ENCODE measurements at regions not wholly inside any gene's neighbourhood (a gene's known extent, or its start where the extent isn't known, plus 50 kb on each side); places are given as distances from the start of the nearest gene placed in this dataset.

DNA sequence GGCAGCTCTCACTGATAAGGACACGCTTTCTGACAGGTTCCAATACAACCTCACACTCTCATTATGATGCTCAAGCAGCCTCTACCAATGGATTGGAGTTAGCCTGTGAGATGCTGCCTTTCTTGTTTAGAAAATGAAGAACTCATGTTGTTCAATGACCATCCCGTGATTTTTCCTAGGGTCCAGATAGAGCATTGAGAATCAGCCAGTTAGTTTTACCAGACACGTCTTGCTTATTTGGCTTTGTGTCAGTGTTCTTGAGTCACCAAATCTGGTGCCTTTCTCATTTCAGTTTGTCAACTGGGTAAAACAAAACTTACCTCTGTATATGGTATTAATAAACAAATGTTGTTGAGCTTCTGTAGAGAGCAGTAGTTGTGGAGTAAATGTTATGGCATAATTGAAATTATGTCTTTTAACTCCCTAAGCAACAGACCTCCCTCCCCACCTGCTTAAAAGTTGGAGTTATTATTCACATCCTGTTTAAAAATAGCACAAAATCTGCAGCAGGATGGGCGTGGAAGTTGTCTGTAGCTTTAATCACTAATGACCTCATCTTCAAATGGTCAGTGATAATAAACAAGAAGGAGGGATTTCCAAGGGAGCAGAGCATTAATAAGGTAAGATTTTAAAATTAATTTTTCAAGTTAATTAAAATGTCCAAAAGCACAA is 167.3 kb downstream of the HRH4 start:
- DNase-seq (ENCODE audit: low spot score), result no peak

- no peak for DNase-seq (ENCODE audit: low spot score)
Measured at GRCh38 chr18:24628326-24628725, 167.9 kb downstream of the HRH4 start.

- no peak for DNase-seq (ENCODE audit: low spot score)
Measured at GRCh38 chr18:24629921-24630320, 169.5 kb downstream of the HRH4 start.

GRCh38 chr18:24630346-24630880 is 170.0 kb downstream of the HRH4 start:
- no peak for DNase-seq (ENCODE audit: low spot score)

DNA sequence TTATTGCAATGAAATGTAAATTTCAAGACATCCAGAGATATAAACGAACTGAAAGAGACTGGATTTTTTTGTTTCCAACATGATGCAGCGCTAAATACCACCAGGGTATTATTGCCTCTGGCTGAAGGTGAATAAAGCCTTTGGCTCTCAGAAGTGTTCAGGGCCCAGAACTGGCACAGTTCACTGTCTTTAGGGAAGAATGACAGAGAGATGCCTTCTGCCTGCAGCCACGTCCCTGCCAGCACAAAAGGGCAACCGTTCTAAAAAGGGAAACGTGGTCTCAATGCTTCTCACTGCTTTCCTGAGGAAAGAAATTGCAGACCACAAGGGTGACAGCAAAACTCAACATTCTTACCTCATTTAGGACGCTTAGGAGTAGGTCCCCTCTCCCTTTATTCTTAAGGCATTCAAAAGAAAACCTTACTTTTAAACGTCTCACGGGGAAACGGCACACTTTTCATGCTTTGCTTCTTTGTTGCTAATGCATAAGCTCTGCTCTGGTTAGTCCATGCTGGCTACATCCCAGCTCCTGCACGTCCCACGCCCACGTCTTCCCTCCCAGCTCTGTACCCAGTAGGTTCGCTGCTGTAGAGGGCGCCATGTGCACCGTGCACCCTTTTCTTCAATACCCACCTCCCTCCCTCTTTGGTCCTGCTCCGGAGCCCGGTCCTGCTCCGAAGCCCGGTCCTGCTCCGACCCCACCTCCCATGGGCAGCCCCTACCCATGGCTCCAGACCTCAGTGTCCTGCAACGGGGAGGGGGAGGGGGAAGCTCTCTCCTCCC is 171.0 kb downstream of the HRH4 start:
- DNase-seq (ENCODE audit: low spot score), result no peak

DNA sequence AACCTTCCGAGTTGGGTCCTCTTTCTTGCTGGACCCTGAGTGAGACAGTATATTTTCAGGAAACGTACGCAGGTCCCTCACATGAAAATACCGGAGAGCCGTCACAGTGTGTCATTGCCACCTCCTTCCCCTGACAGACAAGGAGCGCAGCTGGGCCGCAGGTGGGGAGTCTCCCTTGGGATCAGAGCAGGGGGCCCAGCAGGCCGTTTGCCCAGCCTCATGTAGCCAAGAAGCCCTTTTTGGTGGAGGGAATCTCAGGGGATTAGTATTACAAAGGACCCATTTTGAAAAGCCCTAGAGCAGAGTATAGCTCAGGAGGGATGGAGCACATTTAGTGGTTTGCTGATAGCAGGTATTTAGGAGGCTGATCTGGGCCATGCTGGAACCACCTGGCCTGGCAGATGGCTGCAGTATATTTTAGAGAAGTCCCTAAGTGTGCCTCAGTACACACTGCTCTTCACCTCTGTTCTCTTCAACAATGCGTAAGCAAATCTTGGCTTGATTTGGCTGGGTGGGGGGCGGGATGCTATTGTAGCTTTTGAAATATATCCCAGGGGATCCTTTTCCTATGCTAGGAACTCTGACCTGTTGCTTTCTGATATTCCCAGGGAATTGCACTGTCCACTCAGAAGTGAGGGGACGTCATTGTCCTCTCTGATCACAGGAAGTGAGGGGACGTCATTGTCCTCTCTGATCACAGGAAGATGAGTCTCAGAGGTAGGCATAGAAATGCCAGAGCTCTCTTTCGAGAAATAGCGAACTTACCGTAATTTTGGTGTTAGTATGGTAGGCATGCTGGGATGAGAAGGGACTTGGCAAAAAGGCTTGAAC is 171.9 kb downstream of the HRH4 start:
- no peak for DNase-seq (ENCODE audit: low spot score)

GRCh38 chr18:24633121-24633520 is 172.7 kb downstream of the HRH4 start:
- no peak for DNase-seq (ENCODE audit: low spot score)

DNA sequence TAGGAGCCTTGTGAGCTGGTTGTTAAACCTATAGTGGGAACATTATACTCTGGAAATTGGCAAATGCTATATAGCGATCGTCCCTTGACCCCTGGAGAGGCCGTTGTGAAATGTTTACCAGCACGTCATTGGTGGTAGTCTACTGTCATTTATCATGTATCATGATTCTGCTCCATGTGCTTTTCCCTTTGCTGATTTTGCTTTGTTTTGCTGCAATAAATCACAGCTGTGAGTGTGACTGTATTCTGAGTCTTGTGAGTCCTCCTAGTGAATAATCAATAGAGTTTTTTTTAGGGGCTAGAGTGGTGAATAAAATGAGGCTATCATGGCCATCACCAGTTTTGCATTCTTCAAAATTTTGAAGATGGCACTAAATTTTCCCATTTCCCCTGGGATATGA is 189.1 kb downstream of the HRH4 start:
- DNase-seq (ENCODE audit: low spot score), result no peak

- no peak for DNase-seq (ENCODE audit: low spot score)
Measured at GRCh38 chr18:24651434-24651833, 191.0 kb downstream of the HRH4 start.

- DNase-seq (ENCODE audit: low spot score), result no peak
Measured at GRCh38 chr18:24656050-24656449, 195.6 kb downstream of the HRH4 start.

DNA sequence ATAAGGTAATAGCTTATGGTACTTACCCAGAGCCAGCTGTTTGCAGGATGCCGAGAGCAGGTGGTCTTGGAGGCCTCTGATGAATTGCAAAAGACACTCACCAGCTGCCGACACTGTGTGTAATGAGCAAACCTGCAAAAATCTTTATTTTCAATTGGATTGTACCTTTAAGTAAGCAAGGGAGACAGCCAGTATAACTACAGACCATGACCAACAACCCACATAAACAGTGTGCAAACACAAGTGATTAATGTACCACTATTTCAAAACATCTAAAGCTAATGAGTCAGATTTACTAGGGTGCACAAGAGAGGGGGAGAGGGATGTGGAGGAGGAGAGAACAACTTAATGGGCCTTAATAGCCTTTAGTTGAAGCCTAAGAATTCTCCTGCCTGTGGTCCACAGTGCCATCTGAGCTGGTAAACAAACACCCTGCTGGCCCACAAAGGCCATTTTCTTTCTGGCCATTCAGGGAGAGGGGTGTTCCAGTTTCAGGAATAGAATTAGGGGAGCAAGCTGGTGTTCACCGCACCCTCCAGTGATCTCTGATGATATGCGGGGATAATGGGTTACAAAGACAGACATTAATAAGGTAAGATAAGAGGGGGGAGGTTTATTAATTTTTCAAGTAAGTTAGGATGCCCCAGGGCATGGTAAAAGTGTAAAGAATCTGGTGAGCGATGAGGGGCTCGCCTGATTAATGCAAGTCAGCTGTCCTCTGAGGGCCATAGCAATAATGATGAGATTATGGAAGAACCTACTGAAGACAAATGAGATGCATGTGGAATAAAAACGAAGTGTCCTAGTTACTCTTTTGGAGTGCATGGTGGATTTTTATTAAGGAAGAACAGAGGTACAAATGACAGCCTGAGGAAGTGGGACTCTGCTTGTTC is 196.4 kb downstream of the HRH4 start:
- DNase-seq (ENCODE audit: low spot score), result no peak

DNA sequence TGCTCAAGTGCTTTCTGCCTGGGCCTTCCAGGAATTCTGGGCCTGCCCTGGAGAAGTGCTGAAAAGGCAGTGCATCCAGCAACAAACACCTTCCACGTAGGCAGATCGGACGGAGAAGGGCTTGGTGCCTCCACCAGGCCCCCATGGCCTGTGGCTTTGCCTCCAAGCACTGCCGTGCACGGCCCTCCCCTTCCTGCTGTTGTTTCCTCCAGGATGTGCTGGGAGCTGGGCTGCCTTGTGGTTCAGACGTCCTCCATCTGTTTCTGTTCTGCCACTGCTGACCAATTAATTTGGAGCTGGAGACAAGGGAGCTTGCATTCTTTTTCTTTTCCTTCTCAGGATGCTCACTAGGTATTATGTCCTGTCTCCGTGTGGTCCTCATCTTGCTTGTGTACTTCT is 197.0 kb downstream of the HRH4 start:
- DNase-seq (ENCODE audit: low spot score), result no peak

GRCh38 chr18:24658302-24658701 is 197.9 kb downstream of the HRH4 start:
- no peak for DNase-seq (ENCODE audit: low spot score)

- no peak for DNase-seq (ENCODE audit: low spot score)
Measured at GRCh38 chr18:24659827-24660720, 199.6 kb downstream of the HRH4 start.

DNA sequence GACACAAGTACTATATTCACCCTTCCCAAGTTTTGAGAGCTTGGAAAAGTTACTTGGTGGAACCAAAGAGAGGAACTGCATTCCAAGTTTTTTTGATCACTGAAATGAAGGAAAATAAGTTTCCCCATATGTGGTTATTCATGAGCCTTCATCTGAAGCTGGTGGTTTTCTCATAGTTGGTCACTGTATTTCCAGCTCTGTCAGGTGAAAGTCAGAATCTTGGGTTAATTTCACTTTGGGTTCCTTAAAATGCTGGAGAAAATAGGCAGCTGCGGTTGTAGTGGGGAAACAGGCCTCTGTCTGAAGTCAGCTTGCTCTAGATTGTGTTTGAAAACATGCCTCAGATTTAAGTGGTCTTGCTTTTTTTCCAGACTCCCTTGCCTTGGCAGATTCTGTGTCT is 200.5 kb downstream of the HRH4 start:
- DNase-seq (ENCODE audit: low spot score), result no peak

DNA sequence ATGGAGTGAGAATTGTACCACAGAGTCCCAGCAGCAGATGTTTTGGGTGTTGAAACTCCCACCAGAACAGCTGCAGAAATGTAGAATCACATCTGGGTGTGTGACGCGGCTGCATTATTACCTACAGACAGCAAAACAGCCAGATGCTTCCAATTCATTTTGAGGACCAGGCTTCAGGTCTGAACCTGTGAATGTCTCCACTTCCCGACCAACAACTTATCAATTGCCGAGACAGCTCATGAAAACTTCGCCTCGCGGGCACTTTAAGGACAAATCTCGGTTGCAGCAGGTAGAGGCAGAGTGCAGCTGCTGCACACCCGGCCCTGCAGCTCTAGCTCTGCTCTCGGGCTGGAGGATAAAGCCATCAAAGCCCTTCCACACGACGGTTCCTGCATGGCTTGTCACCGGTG is 202.0 kb downstream of the HRH4 start:
- DNase-seq (ENCODE audit: low spot score), result no peak

GRCh38 chr18:24663026-24663425 is 202.6 kb downstream of the HRH4 start:
- DNase-seq (ENCODE audit: low spot score), result no peak

- no peak for DNase-seq (ENCODE audit: low spot score)
Measured at GRCh38 chr18:24669015-24669414, 208.6 kb downstream of the HRH4 start.

GRCh38 chr18:24669502-24669901 is 209.1 kb downstream of the HRH4 start:
- DNase-seq (ENCODE audit: low spot score), result no peak

- no peak for DNase-seq (ENCODE audit: low spot score)
Measured at GRCh38 chr18:24672165-24672941, 211.9 kb downstream of the HRH4 start.
